ENCODE measurements at regions not wholly inside any gene's neighbourhood (a gene's known extent, or its start where the extent isn't known, plus 50 kb on each side); places are given as distances from the start of the nearest gene placed in this dataset.
A peak's percentile ranks its signal among the peaks of the same experiment; 100 is the strongest.

DNA sequence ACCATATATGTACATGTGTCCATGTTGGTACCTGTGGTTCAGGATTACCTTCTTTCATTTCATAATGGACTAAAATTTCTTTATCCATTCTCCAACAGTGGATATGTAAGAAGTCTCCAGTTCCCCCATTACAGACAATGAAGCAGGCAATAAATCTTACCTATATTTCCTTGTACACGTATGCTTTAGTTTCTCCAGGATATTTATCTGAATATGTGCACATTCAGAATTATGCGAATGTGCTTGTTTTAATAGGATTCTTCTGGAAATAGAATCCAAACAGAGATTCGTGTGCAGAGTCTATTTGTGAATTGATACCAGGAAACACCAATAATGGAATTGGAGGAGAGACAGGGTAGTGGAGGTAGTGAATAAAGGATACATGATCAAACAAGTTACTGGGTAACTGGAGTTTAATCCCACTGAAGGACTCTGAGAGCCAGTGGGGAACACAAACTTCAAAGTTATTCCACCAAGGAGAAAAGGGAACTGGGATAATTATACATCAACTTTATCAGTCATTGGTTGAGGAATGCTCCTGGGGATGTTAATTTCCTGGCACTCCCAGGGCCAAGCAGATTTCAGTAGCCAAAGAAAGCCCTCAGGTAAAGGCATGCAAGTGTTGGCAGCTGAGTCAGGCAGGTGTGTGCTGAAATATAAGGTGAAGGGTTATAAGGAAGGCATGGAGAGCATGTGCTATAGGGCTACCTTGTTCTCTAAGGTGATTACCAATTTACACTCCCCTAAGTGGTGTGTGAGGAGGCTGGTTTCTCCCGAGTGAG is 374.9 kb upstream of the PBX1 start:
- no peak for DNase-seq

DNA sequence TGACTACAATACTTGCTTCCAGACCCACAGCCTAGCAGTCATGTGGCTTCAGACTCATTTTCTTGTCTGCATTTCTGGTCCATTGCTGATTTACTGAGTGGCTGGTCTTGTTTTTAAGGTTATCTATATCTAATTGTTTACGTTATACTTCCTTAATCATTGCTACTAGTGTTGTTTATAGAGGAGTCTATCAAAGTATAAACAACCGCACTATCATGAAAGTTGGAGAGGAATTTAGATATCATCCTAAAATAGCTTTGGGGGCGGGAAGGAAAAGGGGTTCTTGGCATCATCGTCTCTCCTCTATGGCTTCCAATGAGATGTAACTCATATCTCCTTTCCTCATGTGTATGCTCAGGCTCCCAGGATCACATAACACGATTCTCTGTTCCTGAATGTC is 372.1 kb upstream of the PBX1 start:
- DNase-seq, result no peak

DNA sequence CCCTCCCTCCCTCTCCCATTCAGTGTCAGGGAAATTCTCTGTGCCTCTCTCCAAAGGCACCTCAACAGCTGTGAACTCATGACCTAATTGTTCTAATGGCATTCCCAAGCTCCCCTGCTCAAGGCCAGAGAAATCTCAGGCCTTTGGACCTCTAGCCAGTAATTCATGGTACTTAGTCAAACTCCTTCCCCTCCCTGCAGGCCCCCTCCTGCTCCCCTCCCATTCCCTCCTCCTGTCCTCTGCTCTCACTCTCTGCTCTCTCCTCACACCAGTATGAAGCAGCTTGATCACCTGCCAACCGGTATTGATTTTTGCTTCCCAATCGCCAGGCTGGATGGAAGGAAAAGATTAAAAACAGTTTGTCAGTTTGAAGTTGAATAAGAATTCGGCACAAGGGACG is 370.5 kb upstream of the PBX1 start:
- DNase-seq, result no peak

- no peak for DNase-seq
These were observed 367.8 kb upstream of the PBX1 start for GRCh38 chr1:164191191-164191590.

GRCh38 chr1:164210211-164210739 is 348.7 kb upstream of the PBX1 start:
- DNase-seq, result no peak

DNA sequence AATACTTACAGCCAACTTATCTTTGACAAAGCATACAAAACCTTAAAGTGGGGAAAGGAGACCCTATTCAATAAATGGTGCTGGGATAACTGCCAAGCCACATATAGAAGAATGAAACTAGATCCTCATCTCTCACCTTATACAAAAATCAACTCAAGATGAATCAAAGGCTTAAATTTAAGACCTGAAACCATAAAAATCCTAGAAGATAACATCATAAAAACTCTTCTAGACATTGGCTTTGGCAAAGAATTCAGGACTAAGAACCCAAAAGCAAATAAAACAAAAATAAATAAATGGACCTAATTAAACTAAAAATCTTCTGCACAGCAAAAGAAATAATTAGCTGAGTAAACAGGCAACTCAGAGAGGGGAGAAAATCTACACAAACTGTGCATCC is 335.6 kb upstream of the PBX1 start:
- DNase-seq, result no peak

DNA sequence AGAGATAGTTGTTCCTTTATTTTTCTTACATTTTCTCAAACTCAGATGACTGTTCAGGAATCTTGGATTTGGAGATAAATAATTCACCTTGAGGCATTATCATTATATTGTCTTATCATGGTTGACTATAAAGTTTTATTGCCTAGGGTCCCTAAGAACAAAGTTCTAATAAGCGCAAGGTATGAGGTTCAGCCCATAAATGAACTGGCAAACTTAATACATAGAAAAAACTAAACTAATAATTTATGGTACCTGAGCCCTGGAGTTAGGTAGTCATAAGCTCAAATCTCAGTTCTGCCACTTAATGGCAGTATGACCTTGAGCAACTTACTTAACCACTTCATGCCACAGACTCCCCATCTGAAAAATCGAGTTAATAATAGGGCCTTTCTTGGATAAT is 334.0 kb upstream of the PBX1 start:
- DNase-seq, result no peak

DNA sequence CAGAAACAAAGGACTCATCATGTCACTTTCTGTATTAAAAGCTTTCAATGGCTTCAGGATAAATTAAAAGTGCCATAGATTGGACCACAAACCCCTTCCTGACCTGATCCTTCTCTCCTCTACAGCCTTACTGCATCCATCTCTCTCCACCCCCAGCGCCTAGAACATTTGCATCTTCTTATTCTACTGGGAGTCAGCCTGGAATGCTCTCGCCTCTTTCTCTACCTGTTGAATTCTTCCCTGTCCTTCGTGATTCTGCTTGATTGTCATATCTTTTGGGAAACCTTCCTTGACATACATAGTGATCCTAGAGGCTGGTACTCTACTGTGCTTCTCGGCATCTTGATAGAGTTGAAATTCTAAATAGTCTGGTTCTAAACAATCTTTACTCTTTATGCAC is 332.0 kb upstream of the PBX1 start:
- no peak for DNase-seq

DNA sequence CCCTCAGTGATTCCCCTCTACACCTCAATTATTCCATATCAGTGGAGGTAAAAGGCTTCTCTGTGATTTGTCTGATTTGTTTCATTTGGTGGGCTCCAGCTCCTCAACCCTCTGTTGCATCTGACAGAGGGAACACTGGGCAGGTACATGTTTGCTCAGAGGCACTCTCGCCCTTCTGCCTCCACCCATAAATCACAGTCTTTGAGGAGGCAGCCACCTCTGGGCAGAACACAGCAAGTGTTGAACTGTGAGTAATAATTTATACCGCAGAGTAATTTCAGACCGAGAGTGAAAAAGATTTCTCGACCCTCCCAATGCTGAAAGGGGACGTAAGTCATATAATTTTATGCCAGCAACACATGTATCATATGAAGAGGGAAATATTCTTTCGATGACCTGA is 330.1 kb upstream of the PBX1 start:
- DNase-seq, result no peak

GRCh38 chr1:164233149-164233548 is 325.8 kb upstream of the PBX1 start:
- DNase-seq, result no peak

- no peak for DNase-seq
These were observed 318.9 kb upstream of the PBX1 start for GRCh38 chr1:164240081-164240480.

DNA sequence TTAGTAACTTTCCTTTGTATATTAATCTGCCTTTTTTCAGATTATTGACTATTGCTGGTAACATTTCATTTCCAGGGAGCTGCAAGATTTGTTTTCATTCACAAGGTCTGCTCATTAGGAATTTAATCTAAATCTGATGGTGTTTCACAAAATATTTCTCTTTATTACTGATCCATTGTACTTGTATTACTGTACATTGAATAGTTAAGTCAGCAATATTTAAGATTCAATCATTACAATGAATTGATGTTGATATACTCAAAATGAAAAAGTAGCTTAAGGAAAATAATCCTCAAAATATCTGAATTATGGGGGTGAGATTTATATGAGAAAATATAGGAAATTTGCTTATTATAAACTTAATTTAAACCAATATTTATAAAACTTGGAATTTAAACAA is 308.6 kb upstream of the PBX1 start:
- DNase-seq, result no peak

DNA sequence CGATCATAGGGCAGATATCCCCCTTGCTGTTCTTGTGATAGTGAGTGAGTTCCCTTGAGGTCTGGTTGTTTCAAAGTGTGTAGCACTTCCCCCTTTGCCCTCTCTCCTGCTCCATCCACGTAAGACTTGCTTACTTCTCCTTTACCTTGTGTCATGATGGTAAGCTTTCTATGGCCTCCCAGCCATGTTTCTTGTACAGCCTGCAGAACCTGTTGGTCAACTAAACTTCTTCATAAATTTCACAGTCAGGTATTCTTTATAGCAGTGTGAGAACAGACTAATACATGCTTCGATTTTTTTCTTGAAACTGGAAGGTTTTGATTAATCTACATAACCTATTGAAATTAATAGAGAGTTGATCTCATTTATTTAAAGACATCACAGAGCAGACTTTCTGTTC is 302.5 kb upstream of the PBX1 start:
- no peak for DNase-seq

- no peak for DNase-seq
These were observed 297.2 kb upstream of the PBX1 start for GRCh38 chr1:164261691-164262240.

GRCh38 chr1:164263540-164263939 is 295.4 kb upstream of the PBX1 start:
- no peak for DNase-seq

DNA sequence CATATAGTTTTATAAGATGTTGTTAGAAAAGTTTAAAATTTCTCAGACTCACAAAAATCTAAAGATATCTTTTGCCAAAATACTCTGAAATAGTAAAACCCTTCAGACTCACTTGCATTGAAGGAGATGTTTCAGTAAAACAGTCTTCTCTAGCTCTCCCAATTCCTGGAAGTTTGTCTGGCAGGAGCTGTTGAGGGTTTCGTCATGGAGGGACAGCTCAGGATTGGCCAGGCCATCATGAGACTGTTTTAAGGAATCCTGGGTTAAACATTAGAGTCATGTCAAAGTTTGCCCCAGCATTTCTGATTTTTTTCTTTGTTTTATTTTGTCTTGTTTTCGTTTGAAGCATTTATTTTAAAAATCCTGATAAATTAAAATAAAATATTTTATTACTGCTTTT is 293.8 kb upstream of the PBX1 start:
- DNase-seq, result no peak

DNA sequence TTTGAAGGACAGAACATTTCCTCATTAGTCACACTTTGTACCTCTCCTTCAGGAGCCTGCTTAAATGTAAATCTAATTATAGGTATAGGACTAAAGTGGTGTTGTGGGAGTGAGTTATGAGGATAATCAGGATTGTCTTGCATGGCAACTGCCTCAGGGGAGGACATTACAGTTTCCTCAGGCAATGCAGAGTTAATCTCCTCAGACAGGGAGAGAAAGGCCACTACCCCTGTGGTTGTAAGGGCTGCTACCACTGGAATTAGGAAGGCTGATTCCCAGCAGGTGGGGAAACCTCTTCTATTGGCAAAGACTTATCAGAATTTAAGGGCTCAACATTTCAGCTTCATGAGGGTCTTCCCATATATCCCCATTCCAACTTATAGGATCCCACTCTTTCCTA is 286.8 kb upstream of the PBX1 start:
- DNase-seq, result no peak

DNA sequence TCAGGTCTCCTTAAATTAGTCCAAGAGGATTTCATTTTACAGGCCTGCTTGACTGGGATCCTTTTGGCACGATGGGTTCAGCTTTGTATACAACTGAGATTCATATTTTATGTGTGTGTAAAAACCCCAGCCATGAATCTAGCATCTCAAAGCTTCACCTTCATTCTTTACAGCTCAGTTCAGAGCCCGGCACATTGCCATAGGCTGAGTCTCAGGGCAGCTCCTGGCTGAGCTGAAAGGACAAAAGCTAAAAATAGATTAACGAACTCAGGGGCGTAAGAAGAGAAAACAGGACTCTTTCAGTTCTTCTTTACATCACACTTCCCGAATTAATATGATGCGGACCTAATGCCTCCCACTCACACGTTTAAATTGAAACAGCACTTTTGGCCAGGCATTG is 262.8 kb upstream of the PBX1 start:
- DNase-seq, result no peak

DNA sequence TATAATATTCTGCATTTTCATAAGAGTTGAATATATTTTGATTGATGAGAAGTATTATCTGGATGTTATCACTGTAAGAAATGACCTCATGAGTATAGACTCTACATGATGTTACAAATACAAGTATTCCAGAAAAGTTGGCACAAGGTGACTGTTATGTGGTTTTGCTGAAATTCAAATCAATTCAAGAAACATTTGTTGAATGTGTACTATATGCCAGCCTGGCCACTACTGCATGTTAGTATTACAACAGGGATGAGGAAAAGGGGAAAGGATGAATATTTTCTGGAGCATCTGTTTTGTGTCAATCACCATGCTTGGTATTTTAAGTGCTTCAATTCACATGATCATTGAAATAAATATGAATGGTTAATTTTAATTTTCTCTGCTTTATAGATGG is 250.9 kb upstream of the PBX1 start:
- no peak for DNase-seq

DNA sequence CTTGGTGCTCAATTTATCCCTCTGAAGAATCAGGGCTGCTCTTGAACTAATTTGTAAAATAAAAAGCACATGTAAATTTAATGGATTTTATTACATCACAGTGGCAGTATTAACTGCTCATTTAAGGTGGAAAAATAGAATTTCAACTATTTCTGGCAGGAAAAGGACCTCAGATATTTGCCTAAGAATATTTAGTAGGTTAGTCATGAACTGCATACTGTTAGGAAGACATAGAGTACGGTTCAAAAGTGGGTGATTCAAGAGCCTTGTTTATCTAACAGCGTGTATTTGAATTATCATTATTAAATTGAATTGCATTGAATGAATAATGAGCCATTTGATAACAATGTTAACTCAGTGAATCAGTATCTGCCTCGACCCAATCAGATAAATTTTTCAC is 248.8 kb upstream of the PBX1 start:
- no peak for DNase-seq

DNA sequence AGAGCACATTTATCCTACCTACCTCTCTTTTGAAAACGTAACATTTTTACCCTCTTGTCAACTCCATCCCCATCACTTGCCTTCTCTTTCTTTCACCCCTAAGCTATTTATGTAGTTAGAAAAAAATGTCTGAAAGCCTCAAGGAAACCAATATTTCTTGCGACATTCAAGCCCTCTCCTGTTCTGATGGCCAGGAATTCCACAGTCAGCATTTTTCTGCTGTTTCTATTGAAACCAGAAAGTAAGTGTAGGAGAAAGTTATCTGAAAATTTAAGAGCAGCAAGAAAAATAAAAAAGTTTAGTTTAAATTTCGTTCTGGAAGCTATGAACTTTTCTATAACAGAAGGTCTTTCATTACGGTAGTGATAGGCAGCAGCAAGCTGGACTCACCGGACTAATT is 247.6 kb upstream of the PBX1 start:
- no peak for DNase-seq

- DNase-seq, result peak; percentile 23
These were observed 237.9 kb upstream of the PBX1 start for GRCh38 chr1:164320790-164321731.

GRCh38 chr1:164325786-164326185 is 233.2 kb upstream of the PBX1 start:
- DNase-seq, result no peak

DNA sequence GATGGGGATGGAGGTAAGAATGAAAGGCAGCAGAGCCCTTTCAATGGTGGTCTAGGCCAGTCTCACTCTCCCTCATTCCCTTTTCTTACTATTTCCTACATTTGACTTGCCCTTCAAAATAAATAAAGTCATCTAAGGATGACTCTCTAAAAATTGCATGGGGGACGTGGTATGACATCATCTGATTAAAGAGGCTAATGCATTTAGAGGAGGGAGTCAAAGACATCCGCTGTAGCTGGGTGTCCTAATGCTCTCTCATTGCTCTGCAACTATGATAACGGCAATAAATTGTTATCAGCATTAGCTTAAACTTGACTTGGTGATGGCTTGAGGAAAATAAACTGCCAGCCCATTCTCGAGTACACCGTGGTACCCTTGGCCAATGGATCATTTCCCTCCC is 225.6 kb upstream of the PBX1 start:
- DNase-seq, result no peak

All from femur (tissue), 1 donor.